Endothelial cell of umbilical vein (primary cell): ENCODE measurements at regions not wholly inside any gene's neighbourhood (a gene's known extent, or its start where the extent isn't known, plus 50 kb on each side); places are given as distances from the start of the nearest gene placed in this dataset.

Experiments
- BruUV-seq: library from RNA; stranded (reverse); fragments of 400-500 nt; replicated peaks from 2 replicates; lab custom pipeline; 2021; lab: Mats Ljungman, UMichigan
- CTCF ChIA-PET: fragments of 300-600, 350-600 bp; sonication (Branson Sonifier 250); formaldehyde crosslinking; loops from one replicate; lab custom pipeline; 2021; ENCODE audit warnings: antibody characterized with exemption, inconsistent platforms; lab: Charles Lee
- POLR2A ChIA-PET: fragments of 300-600, 350-600 bp; sonication (Branson Sonifier 250); formaldehyde crosslinking; loops from one replicate; lab custom pipeline; 2021; ENCODE audit warnings: antibody characterized with exemption, inconsistent platforms; lab: Charles Lee
- DNase-seq: peaks from one replicate; pipeline ENCODE4 v3.0.0-alpha.2; 2011; ENCODE audit warnings: low read depth, low spot score
- FAIRE-seq: peaks from 2 replicates; lab custom pipeline; 2011; peaks lifted over from hg19 to GRCh38; lab: Jason Lieb, UNC
- H2AFZ ChIP-seq: 2 replicates; pipeline ENCODE4 v1.6.0; 2012; ENCODE audit warnings: low read depth, low read length, control low read depth, inconsistent platforms
- H3K27ac ChIP-seq: 2 replicates; pipeline ENCODE4 v1.5.1; 2011; ENCODE audit warnings: low read depth, mild to moderate bottlenecking, control low read depth, low read length, moderate library complexity; ENCODE audit not compliant: insufficient read depth
- H3K27me3 ChIP-seq, 2 experiments: 2 replicates each; pipeline versions ENCODE4 v1.6.0 to v1.6.1; 2011; ENCODE audit warnings: low read length in 2 of 2, mixed read lengths in 1 of 2; ENCODE audit not compliant: control insufficient read depth in 2 of 2, insufficient read depth in 2 of 2
- H3K36me3 ChIP-seq, 2 experiments: 2 replicates in 1 of 2; 3 replicates in 1 of 2; pipeline ENCODE4 v1.5.1; 2011; ENCODE audit warnings: low read length in 2 of 2, mild to moderate bottlenecking in 1 of 2, moderate library complexity in 1 of 2; ENCODE audit not compliant: control insufficient read depth in 2 of 2, insufficient read depth in 2 of 2; ENCODE audit errors: extremely low read depth in 1 of 2
- H3K4me1 ChIP-seq: 3 replicates; pipeline ENCODE4 v1.5.1; 2011; ENCODE audit warnings: mild to moderate bottlenecking, low read length; ENCODE audit not compliant: control insufficient read depth, insufficient read depth; ENCODE audit errors: extremely low read depth
- H3K4me2 ChIP-seq: 2 replicates; pipeline ENCODE4 v1.6.1; 2011; ENCODE audit warnings: low read length, control low read depth, mixed read lengths; ENCODE audit not compliant: insufficient read depth
- H3K4me3 ChIP-seq, 3 experiments: fragments of 200-600 bp in 1 of 3; sonication (generic), shearing (Covaris generic) in 1 of 3; replicated peaks in 1 of 3; 2 replicates each; pipeline ENCODE4 v1.5.1; 2011 to 2016; ENCODE audit warnings: control low read depth in 3 of 3, low read length in 3 of 3, mild to moderate bottlenecking in 2 of 3, inconsistent platforms in 1 of 3, low read depth in 1 of 3, moderate library complexity in 1 of 3; ENCODE audit not compliant: insufficient read depth in 1 of 3
- H3K79me2 ChIP-seq: 2 replicates; pipeline ENCODE4 v1.6.0; 2012; ENCODE audit warnings: low read length, inconsistent platforms; ENCODE audit not compliant: control insufficient read depth, insufficient read depth
- H3K9ac ChIP-seq: replicated peaks from 2 replicates; pipeline ENCODE3; 2011; ENCODE audit warnings: low read length, control low read depth; ENCODE audit not compliant: insufficient read depth; ENCODE audit errors: extremely low read depth
- H3K9me1 ChIP-seq: replicated peaks from 3 replicates; pipeline ENCODE4 v1.6.0; 2011; ENCODE audit warnings: mild to moderate bottlenecking, low read length; ENCODE audit not compliant: control insufficient read depth, insufficient read depth; ENCODE audit errors: extremely low read depth
- H3K9me3 ChIP-seq: replicated peaks from 2 replicates; pipeline ENCODE4 v1.5.1; 2012; ENCODE audit warnings: low read length, inconsistent platforms; ENCODE audit not compliant: control insufficient read depth, insufficient read depth
- H4K20me1 ChIP-seq: replicated peaks from 2 replicates; pipeline ENCODE3; 2011; ENCODE audit warnings: mild to moderate bottlenecking, low read length; ENCODE audit not compliant: control insufficient read depth, insufficient read depth; ENCODE audit errors: extremely low read depth
- CTCF ChIP-seq, 2 donors: IDR thresholded peaks; 1 replicate in 1 of 2; 2 replicates in 1 of 2; pipeline ENCODE4 v1.5.1; 2011; ENCODE audit warnings: low read length in 2 of 2, mild to moderate bottlenecking in 2 of 2, moderate library complexity in 2 of 2, control low read depth in 1 of 2, inconsistent platforms in 1 of 2, low read depth in 1 of 2; ENCODE audit not compliant: insufficient read depth in 1 of 2; ENCODE audit errors: extremely low read depth in 1 of 2
- EZH2 ChIP-seq: IDR thresholded peaks from 2 replicates; pipeline ENCODE4 v1.6.1; 2012; ENCODE audit warnings: borderline replicate concordance, low read depth, mild to moderate bottlenecking, moderate library complexity, low read length, inconsistent platforms; ENCODE audit not compliant: severe bottlenecking
- FOS ChIP-seq: IDR thresholded peaks from 2 replicates; pipeline ENCODE4 v1.6.1; 2011; ENCODE audit warnings: mild to moderate bottlenecking, low read length, moderate library complexity, borderline replicate concordance; ENCODE audit not compliant: insufficient read depth
- GATA2 ChIP-seq: IDR thresholded peaks from 2 replicates; pipeline ENCODE4 v1.7.0; 2011; ENCODE audit warnings: low read depth, mild to moderate bottlenecking, moderate library complexity, mixed read lengths, low read length; ENCODE audit not compliant: insufficient read length, insufficient read depth
- JUN ChIP-seq: IDR thresholded peaks from 2 replicates; pipeline ENCODE4 v1.6.1; 2011; ENCODE audit warnings: borderline replicate concordance, low read depth; ENCODE audit not compliant: insufficient read length, insufficient read depth
- MYC ChIP-seq: IDR thresholded peaks from one replicate; pipeline ENCODE4 v1.6.1; 2011; ENCODE audit warnings: mild to moderate bottlenecking, low read depth, low read length
- POLR2A ChIP-seq: IDR thresholded peaks from 2 replicates; pipeline ENCODE4 v1.6.1; 2012; ENCODE audit warnings: low read depth, mild to moderate bottlenecking, control low read depth, low read length
- POLR2AphosphoS5 ChIP-seq: IDR thresholded peaks from 2 replicates; pipeline ENCODE4 v1.6.1; 2012; ENCODE audit warnings: low read depth, mild to moderate bottlenecking, control low read depth, low read length, moderate library complexity; ENCODE audit not compliant: insufficient read depth
- dilution Hi-C: fragments of 300-500 bp; cut with MboI; formaldehyde crosslinking; loops from one replicate; pipeline ENCODE4 v1.15.0; 2019; ENCODE audit warnings: low sequenced_read_pairs; ENCODE audit not compliant: extremely low pct_ligation_motif_present
- intact Hi-C: fragments of 100-400 bp; cut with micrococcal nuclease; formaldehyde crosslinking; loops from one replicate; pipeline ENCODE4 v1.10.0; 2022
- TF ChIP-seq, protein P1 (sequence below): IDR thresholded peaks from 2 replicates; pipeline ENCODE4 v1.6.1; 2011; ENCODE audit not compliant: insufficient read depth, insufficient read length

- Histone ChIP-seq H3K36me3 (no peaks in the 10 kb centered on the region), H4K20me1 (no peaks in the 10 kb centered on the region), H3K27me3 (no peaks in the 10 kb centered on the region), H3K79me2 (no peaks in the 10 kb centered on the region), H3K9me1 (no peaks in the 10 kb centered on the region), H3K9ac (no peak overlapping the region), H2AFZ (no peak overlapping the region), H3K4me3 (no peak overlapping the region), H3K9me3 (no peaks in the 10 kb centered on the region), H3K4me1 (no peaks in the 10 kb centered on the region), H3K4me2 (no peak overlapping the region), H3K27ac (no peak overlapping the region)
- FAIRE-seq (no peak), DNase-seq (no peak)
- intact Hi-C loops (no loop called here), dilution Hi-C loops (no loop called here)
- TF ChIP-seq CTCF (IDR thresholded peaks at IDR 0.05; ENCODE audit: extremely low read depth in 1 of 2, insufficient read depth in 1 of 2, low read depth in 1 of 2, low read length in 2 of 2) (no peak), POLR2A (no peak), JUN (no peak), FOS (no peak), MYC (no peak), EZH2 (no peak), GATA2 (no peak), POLR2AphosphoS5 (no peak)
- TF ChIP-seq, protein P1, sequence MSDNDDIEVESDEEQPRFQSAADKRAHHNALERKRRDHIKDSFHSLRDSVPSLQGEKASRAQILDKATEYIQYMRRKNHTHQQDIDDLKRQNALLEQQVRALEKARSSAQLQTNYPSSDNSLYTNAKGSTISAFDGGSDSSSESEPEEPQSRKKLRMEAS: no peak
- POLR2A ChIA-PET: no interaction called here
- BruUV-seq: no TSS peak
- CTCF ChIA-PET: no interaction called here
Observed at GRCh38 chr4:116885579-116885978, 199.8 kb downstream of the TRAM1L1 start.
